ENCODE measurements at regions not wholly inside any gene's neighbourhood (a gene's known extent, or its start where the extent isn't known, plus 50 kb on each side); places are given as distances from the start of the nearest gene placed in this dataset.
"Not testable (repeated sequence)": the region's sequence is repeated elsewhere in the genome, so short reads cannot be mapped to it uniquely, and the experiment has no call there.

- DNase-seq: no peak
Observed at GRCh38 chr2:2919574-2920365, 457.8 kb downstream of the EIPR1 start.

- no peak for DNase-seq
Observed at GRCh38 chr2:2919026-2919425, 458.6 kb downstream of the EIPR1 start.

- DNase-seq: no peak
Observed at GRCh38 chr2:2916621-2917020, 461.0 kb downstream of the EIPR1 start.

- no peak for DNase-seq
Observed at GRCh38 chr2:2914252-2914651, 463.4 kb downstream of the EIPR1 start.

- no peak for DNase-seq
Observed at GRCh38 chr2:2913601-2914120, 464.0 kb downstream of the EIPR1 start.

- no peak for DNase-seq
Observed at GRCh38 chr2:2912731-2913130, 464.9 kb downstream of the EIPR1 start.

GRCh38 chr2:2912293-2912692 lies 465.3 kb downstream of the EIPR1 start:
- no peak for DNase-seq

- DNase-seq: no peak
Observed at GRCh38 chr2:2910259-2910658, 467.4 kb downstream of the EIPR1 start.

- DNase-seq: no peak
Observed at GRCh38 chr2:2909086-2910035, 468.3 kb downstream of the EIPR1 start.

GRCh38 chr2:2906091-2906490 lies 471.5 kb downstream of the EIPR1 start:
- DNase-seq: no peak

GRCh38 chr2:2904721-2905350 lies 472.8 kb downstream of the EIPR1 start:
- DNase-seq: no peak

GRCh38 chr2:2902547-2903281 lies 474.9 kb downstream of the EIPR1 start:
- no peak for DNase-seq

- DNase-seq: no peak
Observed at GRCh38 chr2:2901384-2902345, 476.0 kb downstream of the EIPR1 start.

- DNase-seq: no peak
Observed at GRCh38 chr2:2899826-2900225, 477.8 kb downstream of the EIPR1 start.

GRCh38 chr2:2898744-2899143 lies 478.9 kb downstream of the EIPR1 start:
- DNase-seq: no peak

- DNase-seq: no peak
Observed at GRCh38 chr2:2896643-2897042, 481.0 kb downstream of the EIPR1 start.

- DNase-seq: no peak
Observed at GRCh38 chr2:2896011-2896410, 481.6 kb downstream of the EIPR1 start.

GRCh38 chr2:2894011-2894410 lies 483.6 kb downstream of the EIPR1 start:
- not testable (repeated sequence) for DNase-seq

- DNase-seq: no peak
Observed at GRCh38 chr2:2892892-2893291, 484.7 kb downstream of the EIPR1 start.

GRCh38 chr2:2892378-2892777 lies 485.2 kb downstream of the EIPR1 start:
- no peak for DNase-seq

GRCh38 chr2:2890901-2891300 lies 486.7 kb downstream of the EIPR1 start:
- DNase-seq: no peak

Data from fibroblast of skin of right biceps (primary cell).